ENCODE measurements at regions not wholly inside any gene's neighbourhood (a gene's known extent, or its start where the extent isn't known, plus 50 kb on each side); places are given as distances from the start of the nearest gene placed in this dataset.

DNA sequence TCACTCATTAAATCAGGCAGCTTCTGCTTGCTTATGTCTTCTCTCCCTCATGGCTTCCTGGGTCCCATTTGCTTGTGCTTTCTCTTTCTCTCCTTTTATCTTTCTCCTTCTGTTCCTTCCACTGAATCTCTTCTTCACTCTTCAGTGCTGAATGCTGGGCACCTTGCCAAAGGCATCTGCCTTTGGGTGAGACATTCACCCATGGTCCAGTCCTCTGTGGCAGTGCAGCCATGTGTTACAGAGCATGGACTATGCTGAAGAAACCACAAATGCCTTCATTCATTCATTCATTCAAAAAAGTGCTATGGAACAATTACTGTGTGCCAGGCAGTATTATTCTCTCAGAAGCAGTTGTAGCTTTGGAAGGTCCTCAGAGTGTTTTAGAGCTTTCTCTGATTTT lies 344.4 kb upstream of the STXBP6 start:
- no peak for TF ChIP-seq CTCF (conservative IDR thresholded peaks at IDR 0.05 in 1 of 2, IDR thresholded peaks at IDR 0.05 in 1 of 2; ENCODE audit: extremely low read depth in 1 of 2, insufficient read depth in 1 of 2, low read depth in 1 of 2, low read length in 2 of 2)
- TF ChIP-seq EZH2 (IDR thresholded peaks at IDR 0.05; ENCODE audit: borderline replicate concordance, low read length), result no peak
